GM21737 (cell line): ENCODE measurements at regions not wholly inside any gene's neighbourhood (a gene's known extent, or its start where the extent isn't known, plus 50 kb on each side); places are given as distances from the start of the nearest gene placed in this dataset.
"Not testable (repeated sequence)": the region's sequence is repeated elsewhere in the genome, so short reads cannot be mapped to it uniquely, and the experiment has no call there.

ENCODE experiments used
- ATAC-seq: cut with Tn5 transposase; IDR thresholded peaks from one replicate; pipeline ENCODE4 v1.9.1; 2021; ENCODE audit warnings: mild to moderate bottlenecking, moderate library complexity; ENCODE audit not compliant: unreplicated experiment

- ATAC-seq = no peak
These were observed 64.8 kb upstream of the TBC1D3K start for GRCh38 chr17:37859451-37859850.

GRCh38 chr17:37858391-37858790 lies 65.8 kb upstream of the TBC1D3K start:
- not testable (repeated sequence) for ATAC-seq

DNA sequence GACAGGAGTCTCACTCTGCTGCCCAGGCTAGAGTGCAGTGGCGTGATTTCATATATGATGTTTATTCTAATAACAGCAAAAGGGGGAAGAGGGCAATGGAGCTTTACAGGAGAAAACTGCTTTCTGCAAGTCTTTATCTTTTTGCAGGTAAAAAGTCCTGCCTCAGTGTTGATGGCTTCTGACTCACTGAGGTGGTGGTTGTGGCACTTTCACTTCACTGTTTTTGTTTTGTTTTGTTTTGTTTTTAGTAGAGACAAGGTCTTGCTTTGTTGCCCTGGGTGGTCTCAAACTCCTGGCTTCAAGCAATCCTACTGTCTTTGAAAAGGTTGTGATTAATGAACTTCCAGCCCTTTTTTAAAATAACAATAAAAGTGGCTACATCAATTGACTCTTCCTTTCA lies 68.0 kb upstream of the TBC1D3K start:
- ATAC-seq = no peak

DNA sequence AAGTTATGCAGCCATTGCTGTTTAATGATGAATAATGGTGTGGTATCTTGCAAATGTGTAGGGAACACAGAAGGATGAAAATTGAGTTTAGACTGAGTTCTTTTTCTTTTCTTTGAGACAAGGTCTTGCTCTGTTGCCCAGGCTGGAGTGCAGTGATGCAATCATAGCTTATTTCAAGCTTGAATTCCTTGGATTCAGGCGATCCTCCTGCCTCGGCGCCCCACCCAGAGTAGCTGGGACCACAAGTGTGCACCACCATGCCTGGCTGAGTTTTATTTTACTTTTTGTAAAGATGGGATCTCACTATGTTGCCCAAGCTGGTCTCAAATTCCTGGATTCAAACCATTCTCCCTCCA lies 74.6 kb upstream of the TBC1D3K start:
- ATAC-seq = no peak

DNA sequence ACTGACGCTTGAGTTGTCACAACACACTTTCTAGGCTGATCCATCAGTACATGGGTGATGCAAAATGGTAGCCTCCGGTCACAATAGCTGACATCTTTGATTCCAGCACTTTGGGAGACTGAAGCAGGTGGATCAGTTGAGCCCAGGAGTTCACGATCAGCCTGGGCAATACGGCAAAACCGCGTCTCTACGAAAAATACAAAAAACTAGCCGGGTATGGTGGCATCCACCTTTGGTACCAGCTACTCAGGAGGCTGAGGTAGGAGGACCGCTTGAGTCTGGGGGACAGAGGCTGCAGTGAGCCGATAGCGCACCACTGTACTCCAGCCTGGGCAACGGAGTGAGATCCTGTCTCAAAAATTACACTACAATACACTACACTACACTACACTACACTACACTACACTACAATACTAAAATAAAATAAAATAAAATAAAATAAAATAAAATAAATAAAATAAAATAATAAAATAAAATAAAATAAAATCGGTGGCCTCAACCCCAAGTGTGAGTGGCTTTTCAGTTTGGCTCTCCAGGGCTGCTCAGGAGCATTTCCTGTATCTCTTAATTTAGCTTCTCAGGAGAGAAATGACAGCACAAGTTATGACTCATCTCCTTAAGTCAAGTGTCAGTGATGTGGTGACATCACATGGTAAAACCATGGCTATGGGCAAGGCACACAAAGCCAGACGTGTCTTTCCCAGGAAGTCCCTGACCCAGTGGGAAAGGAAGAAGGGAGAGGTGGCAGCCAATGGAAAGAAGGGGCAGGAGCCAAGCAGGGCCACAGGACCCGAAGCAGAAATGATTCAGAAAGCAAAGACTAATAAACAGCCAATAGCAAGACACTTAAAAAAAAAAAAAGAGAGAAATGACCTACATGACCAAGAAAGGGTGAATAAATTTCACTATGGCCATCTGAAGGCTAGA lies 75.3 kb upstream of the TBC1D3K start:
- no peak for ATAC-seq

- ATAC-seq = no peak
These were observed 76.3 kb upstream of the TBC1D3K start for GRCh38 chr17:37847811-37848331.

- no peak for ATAC-seq
These were observed 77.1 kb upstream of the TBC1D3K start for GRCh38 chr17:37847102-37847501.

- ATAC-seq = no peak
These were observed 79.3 kb upstream of the TBC1D3K start for GRCh38 chr17:37844977-37845293.

GRCh38 chr17:37844158-37844976 lies 79.8 kb upstream of the TBC1D3K start:
- ATAC-seq = peak; percentile 54

DNA sequence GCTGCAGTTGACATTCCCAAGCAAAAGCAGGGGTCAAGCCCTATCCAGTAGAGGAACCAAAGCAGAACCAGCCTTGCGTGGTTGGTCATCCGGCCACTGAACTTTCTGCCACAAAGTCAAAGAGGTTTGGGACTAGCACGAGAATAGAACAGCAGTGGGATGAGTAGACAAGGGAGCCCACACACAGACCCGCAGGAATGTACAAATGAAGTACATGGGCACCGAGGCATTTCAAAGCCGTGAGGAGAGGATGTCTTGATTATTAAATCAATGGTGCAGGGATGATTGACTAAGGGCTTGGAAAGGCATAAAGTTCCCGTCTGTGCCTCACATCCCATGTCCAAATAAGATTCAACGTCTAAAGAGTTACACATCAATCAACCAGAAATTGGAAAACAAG lies 81.8 kb upstream of the TBC1D3K start:
- ATAC-seq = no peak

- ATAC-seq = no peak
These were observed 83.0 kb upstream of the TBC1D3K start for GRCh38 chr17:37841232-37841631.

DNA sequence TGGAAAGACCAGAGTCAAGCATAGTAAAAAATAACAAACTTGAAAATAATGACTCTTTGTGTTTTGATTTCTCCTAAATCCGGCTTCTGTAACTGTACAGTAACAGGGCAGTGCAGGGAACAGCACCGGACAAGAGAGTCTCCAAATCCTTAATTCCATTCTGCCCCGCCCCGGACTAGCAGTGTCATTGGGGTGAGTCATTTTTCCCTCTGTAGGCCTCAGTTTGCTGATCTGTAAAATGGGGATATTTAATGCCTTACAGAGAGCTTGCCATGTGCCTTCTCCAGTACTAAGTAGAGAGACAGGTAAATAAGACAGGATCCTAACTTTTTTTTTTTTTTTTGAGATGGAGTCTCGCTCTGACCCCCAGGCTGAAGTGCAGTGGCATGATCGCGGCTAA lies 83.6 kb upstream of the TBC1D3K start:
- no peak for ATAC-seq

- no peak for ATAC-seq
These were observed 84.8 kb upstream of the TBC1D3K start for GRCh38 chr17:37839196-37839978.

GRCh38 chr17:37838276-37838675 lies 85.9 kb upstream of the TBC1D3K start:
- ATAC-seq = no peak

DNA sequence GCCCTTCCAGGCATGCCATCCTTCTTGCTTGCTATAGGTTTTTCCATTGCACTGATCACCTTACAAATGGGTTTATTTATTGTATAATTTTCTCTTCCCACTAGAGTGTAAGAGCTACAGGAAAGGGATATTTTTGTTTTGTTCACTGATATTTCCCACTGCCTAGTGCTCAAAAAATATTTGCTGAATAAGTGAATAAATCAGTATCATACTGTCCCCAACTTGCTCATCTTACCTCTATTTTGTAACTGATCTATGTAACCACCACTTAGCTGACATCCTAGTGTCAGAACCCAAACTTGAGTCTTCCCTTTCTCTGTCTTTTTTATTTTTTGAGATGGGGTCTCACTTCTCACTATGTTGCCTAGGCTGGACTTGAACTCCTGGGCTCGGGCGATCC lies 87.6 kb upstream of the TBC1D3K start:
- no peak for ATAC-seq

GRCh38 chr17:37834168-37834567 lies 89.3 kb upstream of the HNF1B start:
- ATAC-seq = no peak

GRCh38 chr17:37833237-37833859 lies 88.5 kb upstream of the HNF1B start:
- ATAC-seq = no peak

GRCh38 chr17:37831986-37832385 lies 87.1 kb upstream of the HNF1B start:
- no peak for ATAC-seq

DNA sequence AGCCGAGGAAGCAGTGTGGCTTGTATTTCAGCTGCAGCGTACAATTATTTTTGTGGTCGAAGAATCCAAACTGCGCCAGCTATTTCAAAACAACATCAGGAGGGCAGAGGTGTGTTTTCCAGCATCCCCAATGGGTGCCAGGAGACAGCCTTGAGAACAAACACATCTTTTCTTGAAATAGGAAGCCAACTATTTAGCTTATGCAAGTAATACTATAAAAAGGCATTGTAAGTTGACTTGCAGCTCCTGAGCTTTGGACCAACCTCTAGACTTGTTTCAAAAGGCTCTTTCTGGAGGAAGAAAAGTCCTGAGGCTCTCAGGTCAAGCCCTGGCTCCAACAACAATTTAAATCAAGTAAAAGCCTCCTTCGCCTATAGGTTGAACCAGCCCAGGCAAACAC lies 86.6 kb upstream of the HNF1B start:
- no peak for ATAC-seq

GRCh38 chr17:37830151-37830993 lies 85.5 kb upstream of the HNF1B start:
- ATAC-seq = peak; percentile 38
